Tibial nerve (tissue), 3 donors: ENCODE measurements at regions not wholly inside any gene's neighbourhood (a gene's known extent, or its start where the extent isn't known, plus 50 kb on each side); places are given as distances from the start of the nearest gene placed in this dataset.

Source experiments
- POLR2A ChIP-seq, 2 donors: fragments of 450-650 bp; IDR thresholded peaks; one replicate each; pipeline ENCODE4 v1.6.1; 2017; ENCODE audit warnings: antibody characterized with exemption in 2 of 2, mild to moderate bottlenecking in 2 of 2, moderate library complexity in 2 of 2
- TF ChIP-seq, protein P1 (sequence below), 5 experiments: fragments of 200-600 bp in 3 of 5; fragments of 450-650 bp in 2 of 5; sonication (generic) in 3 of 5; IDR thresholded peaks; one replicate each; pipeline ENCODE4 v1.5.1; 2016 to 2019; ENCODE audit warnings: antibody characterized with exemption in 5 of 5, mild to moderate bottlenecking in 3 of 5, moderate library complexity in 2 of 5

DNA sequence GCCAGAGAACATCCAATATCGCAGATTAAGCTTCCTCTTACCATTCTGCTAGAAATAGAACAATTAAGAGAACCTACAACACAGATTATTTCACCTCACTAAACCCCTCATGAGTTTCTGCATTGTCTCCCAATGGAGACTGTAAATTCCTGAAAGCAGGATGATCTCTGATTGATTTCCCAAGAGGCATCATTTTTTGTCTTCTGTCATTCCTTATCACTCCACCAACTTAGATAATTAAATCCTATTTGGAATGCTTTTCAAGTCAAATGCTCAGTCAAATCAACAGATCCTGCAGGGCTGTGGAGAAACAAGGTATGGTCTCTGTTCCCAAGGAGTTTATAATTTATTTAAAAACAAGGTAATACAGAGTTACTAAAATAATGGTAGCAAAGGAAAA, 161.5 kb downstream of the MTERF1 start:
- TF ChIP-seq, protein P1, sequence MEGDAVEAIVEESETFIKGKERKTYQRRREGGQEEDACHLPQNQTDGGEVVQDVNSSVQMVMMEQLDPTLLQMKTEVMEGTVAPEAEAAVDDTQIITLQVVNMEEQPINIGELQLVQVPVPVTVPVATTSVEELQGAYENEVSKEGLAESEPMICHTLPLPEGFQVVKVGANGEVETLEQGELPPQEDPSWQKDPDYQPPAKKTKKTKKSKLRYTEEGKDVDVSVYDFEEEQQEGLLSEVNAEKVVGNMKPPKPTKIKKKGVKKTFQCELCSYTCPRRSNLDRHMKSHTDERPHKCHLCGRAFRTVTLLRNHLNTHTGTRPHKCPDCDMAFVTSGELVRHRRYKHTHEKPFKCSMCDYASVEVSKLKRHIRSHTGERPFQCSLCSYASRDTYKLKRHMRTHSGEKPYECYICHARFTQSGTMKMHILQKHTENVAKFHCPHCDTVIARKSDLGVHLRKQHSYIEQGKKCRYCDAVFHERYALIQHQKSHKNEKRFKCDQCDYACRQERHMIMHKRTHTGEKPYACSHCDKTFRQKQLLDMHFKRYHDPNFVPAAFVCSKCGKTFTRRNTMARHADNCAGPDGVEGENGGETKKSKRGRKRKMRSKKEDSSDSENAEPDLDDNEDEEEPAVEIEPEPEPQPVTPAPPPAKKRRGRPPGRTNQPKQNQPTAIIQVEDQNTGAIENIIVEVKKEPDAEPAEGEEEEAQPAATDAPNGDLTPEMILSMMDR (IDR thresholded peaks at IDR 0.05), result no peak
- no peak for TF ChIP-seq POLR2A (IDR thresholded peaks at IDR 0.05)
